GM03348 (cell line): ENCODE measurements at regions not wholly inside any gene's neighbourhood (a gene's known extent, or its start where the extent isn't known, plus 50 kb on each side); places are given as distances from the start of the nearest gene placed in this dataset.
A peak's percentile ranks its signal among the peaks of the same experiment; 100 is the strongest.
"Not testable (repeated sequence)": the region's sequence is repeated elsewhere in the genome, so short reads cannot be mapped to it uniquely, and the experiment has no call there.

Source experiments
- DNase-seq: peaks from one replicate; pipeline ENCODE4 v3.0.0; 2012; ENCODE audit warnings: low spot score

DNA sequence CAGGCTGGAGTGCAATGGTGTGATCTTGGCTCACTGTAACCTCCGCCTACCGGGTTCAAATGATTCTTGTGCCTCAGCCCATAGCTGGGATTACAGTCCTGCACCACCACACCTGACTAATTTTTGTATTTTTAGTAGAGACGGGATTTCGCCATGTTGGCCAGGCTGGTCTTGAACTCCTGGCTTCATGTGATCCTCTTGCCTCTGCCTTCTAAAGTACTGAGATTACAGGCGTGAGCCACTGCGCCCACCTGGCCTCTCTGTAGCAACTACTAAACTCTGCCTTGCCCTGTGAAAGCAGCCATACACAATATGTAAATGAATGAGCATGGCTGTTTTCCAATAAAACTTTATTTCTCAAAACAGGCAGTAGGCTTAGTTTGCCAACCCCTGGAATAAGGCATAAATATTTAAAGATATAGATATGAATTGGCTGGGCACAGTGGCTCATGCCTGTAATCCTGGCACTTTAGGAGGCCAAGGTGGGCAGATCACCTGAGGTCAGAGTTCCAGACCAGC is 127.9 kb upstream of the ZNF217 start:
- DNase-seq: not testable (repeated sequence)

GRCh38 chr20:53719171-53719803 is 125.6 kb upstream of the ZNF217 start:
- DNase-seq: not testable (repeated sequence)

DNA sequence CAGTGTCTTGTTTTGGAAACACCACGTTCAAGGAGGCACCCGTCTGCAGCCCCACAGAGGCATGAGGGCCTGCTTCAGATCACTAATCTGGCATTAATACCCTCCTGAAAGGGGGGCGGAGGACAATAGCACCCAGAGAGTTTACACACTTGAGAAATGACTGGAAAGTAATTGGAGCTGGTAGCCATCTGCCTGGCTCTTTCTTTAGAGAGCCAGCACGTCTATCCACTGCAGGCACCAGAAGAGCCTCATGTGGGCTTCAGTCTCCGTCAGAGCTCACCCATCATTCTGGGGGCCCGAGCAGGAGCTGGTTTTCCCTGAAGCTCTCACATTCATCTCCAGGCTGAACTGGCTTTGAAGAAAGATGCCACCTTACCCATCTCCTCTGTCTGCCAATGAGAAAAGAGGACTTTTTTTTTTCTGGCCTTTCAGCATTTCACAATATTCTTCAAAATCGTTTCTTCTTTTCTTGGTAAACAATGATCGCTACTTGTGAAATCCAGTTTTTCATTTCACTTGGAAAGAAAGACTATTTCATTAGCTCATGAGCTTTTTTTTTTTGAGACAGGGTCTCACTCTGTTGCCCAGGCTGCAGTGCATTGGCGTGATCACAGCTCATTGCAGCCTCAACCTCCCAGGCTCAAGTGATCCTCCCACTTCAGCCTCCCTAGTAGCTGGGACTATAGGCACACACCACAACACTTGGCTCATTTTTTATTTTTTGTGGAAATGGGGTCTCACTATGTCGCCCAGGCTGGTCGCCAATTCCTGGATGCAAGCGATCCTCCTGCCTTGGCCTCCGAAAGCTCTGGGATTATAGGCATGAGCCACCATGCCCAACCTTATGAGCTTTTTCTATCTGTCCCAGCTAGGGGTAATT is 124.7 kb upstream of the ZNF217 start:
- DNase-seq: no peak

DNA sequence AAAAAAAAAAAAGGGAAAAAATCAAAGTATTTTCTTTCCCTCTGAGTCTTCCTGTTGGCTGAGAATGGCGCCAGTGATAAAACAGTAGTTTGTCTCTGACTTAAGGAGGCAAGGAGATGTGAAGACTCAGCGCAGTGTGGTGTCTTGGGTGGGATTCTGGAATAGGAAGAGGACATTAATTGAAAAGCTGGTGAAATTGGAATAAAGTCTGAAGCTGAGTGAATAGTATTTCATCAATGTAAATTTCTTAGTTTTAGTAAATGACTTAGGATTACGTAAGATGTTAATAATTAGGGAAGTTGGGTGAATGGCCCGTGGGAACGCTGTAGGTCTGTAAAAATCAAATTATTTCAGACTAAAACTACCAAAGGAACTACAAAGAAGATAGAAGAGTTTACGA is 122.8 kb upstream of the ZNF217 start:
- no peak for DNase-seq

- DNase-seq: no peak
Observed at GRCh38 chr20:53714524-53714923, 120.9 kb upstream of the ZNF217 start.

GRCh38 chr20:53713328-53714056 is 119.9 kb upstream of the ZNF217 start:
- DNase-seq: no peak

- no peak for DNase-seq
Observed at GRCh38 chr20:53712212-53712977, 118.8 kb upstream of the ZNF217 start.

GRCh38 chr20:53711333-53712211 is 117.9 kb upstream of the ZNF217 start:
- DNase-seq: no peak

GRCh38 chr20:53708129-53708968 is 114.7 kb upstream of the ZNF217 start:
- DNase-seq: peak; percentile 63

GRCh38 chr20:53707371-53708055 is 113.9 kb upstream of the ZNF217 start:
- DNase-seq: peak; percentile 28

GRCh38 chr20:53706466-53707370 is 113.1 kb upstream of the ZNF217 start:
- peak; percentile 44 for DNase-seq

DNA sequence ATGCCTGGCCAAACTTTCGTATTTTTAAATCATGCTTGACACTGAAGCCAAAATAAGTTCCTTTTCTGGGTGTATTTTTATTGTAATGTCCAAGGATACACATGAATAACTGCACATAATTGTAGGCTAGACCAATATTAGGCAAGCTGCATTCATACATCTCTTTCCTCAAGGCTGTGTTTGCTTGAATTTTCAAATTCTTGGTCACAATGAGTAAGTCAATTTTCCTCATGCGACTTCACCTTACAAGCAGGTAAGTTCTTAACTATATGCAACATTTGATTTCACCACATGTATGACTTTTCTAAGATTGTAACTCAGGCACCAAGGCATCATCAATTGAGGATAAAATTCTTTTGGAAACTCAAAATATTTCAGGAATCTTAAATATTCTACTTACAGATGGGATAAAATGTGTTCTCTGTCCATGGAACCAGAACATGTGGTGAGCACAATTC is 112.4 kb upstream of the ZNF217 start:
- peak; percentile 62 for DNase-seq

- DNase-seq: no peak
Observed at GRCh38 chr20:53702617-53703016, 109.0 kb upstream of the ZNF217 start.

- no peak for DNase-seq
Observed at GRCh38 chr20:53699906-53700305, 106.3 kb upstream of the ZNF217 start.

- DNase-seq: no peak
Observed at GRCh38 chr20:53699085-53699674, 105.5 kb upstream of the ZNF217 start.

- no peak for DNase-seq
Observed at GRCh38 chr20:53698371-53698978, 104.8 kb upstream of the ZNF217 start.
